Body of pancreas (tissue), 4 donors: ENCODE measurements at regions not wholly inside any gene's neighbourhood (a gene's known extent, or its start where the extent isn't known, plus 50 kb on each side); places are given as distances from the start of the nearest gene placed in this dataset.

Experiments used
- ATAC-seq: fragments of 150-250 bp; one replicate; pipeline ENCODE4 v1.9.1; 2016
- DNase-seq, 4 donors: peaks; one replicate each; pipeline ENCODE4 v3.0.0-alpha.2; 2019
- H3K27ac ChIP-seq, 4 donors: fragments of 200-600 bp; sonication (generic); 1 replicate in 3 of 4; 2 replicates in 1 of 4; pipeline versions ENCODE4 v1.5.1 to v1.6.1; 2016 to 2019; ENCODE audit warnings: mild to moderate bottlenecking in 1 of 4, mixed read lengths in 1 of 4, moderate library complexity in 1 of 4
- H3K27me3 ChIP-seq, 2 donors: fragments of 200-600 bp; sonication (generic); one replicate each; pipeline ENCODE4 v1.6.0; 2016; ENCODE audit warnings: mild to moderate bottlenecking in 1 of 2
- H3K36me3 ChIP-seq, 2 donors: fragments of 200-600 bp; sonication (generic); replicated peaks in 1 of 2; 2 replicates each; pipeline ENCODE4 v1.5.1; 2016; ENCODE audit warnings: low read depth in 2 of 2; ENCODE audit not compliant: insufficient read depth in 1 of 2
- H3K4me1 ChIP-seq: fragments of 200-600 bp; sonication (generic); one replicate; pipeline ENCODE4 v1.6.0; 2016
- H3K4me3 ChIP-seq, 2 donors: fragments of 200-600 bp; sonication (generic); 1 replicate in 1 of 2; 2 replicates in 1 of 2; pipeline ENCODE4 v1.5.1; 2016 to 2019
- H3K9me3 ChIP-seq, 3 donors: fragments of 200-600 bp; sonication (generic); 1 replicate in 2 of 3; 2 replicates in 1 of 3; pipeline ENCODE4 v1.5.1; 2016
- POLR2A ChIP-seq, 3 donors: fragments of 450-650 bp; IDR thresholded peaks; one replicate each; pipeline ENCODE4 v1.6.1; 2016; ENCODE audit warnings: antibody characterized with exemption in 3 of 3, mild to moderate bottlenecking in 2 of 3
- WGBS, 2 donors: methylation state at CpG; one replicate each; pipeline ENCODE4 v1.1.5; 2017; 5-methylcytosine and 5-hydroxymethylcytosine counted together
- intact Hi-C: fragments of 100-400 bp; cut with DNase I; formaldehyde crosslinking; loops from one replicate; pipeline ENCODE4 v1.15.1; 2023
- TF ChIP-seq, protein P1 (sequence below), 7 experiments: fragments of 450-650 bp in 4 of 7; fragments of 200-600 bp in 3 of 7; sonication (generic) in 3 of 7; IDR thresholded peaks; one replicate each; pipeline ENCODE4 v1.5.1; 2016 to 2019; ENCODE audit warnings: antibody characterized with exemption in 7 of 7

DNA sequence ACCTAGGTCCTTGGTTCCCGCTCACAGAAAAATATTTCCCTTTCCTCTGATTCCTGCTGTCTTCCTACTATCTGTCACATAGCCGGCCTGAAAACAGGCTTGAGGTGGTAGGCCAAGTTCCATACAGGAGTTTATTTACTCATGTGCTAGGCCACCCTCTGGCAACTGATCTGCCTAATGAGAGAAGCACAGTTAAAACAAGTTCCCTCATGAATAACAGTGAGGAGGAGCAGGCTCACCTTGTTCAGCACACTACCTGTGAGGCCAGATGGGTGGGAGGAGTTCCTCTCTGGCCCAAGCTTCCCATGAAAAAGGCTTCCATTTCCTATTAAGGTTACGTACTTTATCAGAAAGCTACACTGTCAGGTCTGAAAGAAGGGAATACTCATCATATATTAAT lies 206.0 kb downstream of the MYRFL start:
- intact Hi-C loops, result no loop called here
- H3K36me3 ChIP-seq, result no peaks in the 10 kb centered on the region
- TF ChIP-seq POLR2A (IDR thresholded peaks at IDR 0.05), result no peak
- TF ChIP-seq, protein P1, sequence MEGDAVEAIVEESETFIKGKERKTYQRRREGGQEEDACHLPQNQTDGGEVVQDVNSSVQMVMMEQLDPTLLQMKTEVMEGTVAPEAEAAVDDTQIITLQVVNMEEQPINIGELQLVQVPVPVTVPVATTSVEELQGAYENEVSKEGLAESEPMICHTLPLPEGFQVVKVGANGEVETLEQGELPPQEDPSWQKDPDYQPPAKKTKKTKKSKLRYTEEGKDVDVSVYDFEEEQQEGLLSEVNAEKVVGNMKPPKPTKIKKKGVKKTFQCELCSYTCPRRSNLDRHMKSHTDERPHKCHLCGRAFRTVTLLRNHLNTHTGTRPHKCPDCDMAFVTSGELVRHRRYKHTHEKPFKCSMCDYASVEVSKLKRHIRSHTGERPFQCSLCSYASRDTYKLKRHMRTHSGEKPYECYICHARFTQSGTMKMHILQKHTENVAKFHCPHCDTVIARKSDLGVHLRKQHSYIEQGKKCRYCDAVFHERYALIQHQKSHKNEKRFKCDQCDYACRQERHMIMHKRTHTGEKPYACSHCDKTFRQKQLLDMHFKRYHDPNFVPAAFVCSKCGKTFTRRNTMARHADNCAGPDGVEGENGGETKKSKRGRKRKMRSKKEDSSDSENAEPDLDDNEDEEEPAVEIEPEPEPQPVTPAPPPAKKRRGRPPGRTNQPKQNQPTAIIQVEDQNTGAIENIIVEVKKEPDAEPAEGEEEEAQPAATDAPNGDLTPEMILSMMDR (IDR thresholded peaks at IDR 0.05), result no peak
- ATAC-seq (no peak), DNase-seq (no peak)
- no peaks in the 10 kb centered on the region for H3K9me3 ChIP-seq
- H3K4me3 ChIP-seq, result no peak overlapping the region
- H3K27ac ChIP-seq, result no peak overlapping the region
- 56 to 71% methylated on average over 3 of the region's 3 CpGs for WGBS, 2 donors
- no peaks in the 10 kb centered on the region for H3K4me1 ChIP-seq
- H3K27me3 ChIP-seq, result no peaks in the 10 kb centered on the region

DNA sequence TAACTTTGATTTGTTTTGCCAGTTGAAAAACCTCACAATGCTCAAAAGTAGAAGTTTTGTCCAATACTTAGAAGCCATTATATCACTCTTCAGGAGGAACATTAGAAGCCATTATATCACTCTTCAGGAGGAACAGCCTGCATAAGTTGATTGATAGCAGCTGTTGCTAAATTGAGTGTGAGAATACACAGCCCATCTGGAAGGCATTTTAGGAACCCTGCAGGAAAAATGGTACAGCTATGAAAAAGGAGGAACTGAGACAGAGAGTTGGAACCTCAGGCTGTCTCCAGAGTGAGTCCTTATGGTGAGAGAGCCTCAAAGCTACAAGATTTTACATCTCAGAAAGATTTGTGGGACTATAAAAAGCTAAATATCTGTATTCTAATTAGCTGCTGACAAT lies 207.0 kb downstream of the MYRFL start:
- no peak for TF ChIP-seq POLR2A (IDR thresholded peaks at IDR 0.05)
- TF ChIP-seq, protein P1 (IDR thresholded peaks at IDR 0.05), result no peak
- ATAC-seq (no peak), DNase-seq (no peak)
- Histone ChIP-seq H3K4me3 (no peak overlapping the region), H3K9me3 (no peaks in the 10 kb centered on the region), H3K27me3 (no peaks in the 10 kb centered on the region), H3K27ac (no peak overlapping the region), H3K36me3 (no peaks in the 10 kb centered on the region), H3K4me1 (no peaks in the 10 kb centered on the region)
- intact Hi-C loops, result no loop called here

DNA sequence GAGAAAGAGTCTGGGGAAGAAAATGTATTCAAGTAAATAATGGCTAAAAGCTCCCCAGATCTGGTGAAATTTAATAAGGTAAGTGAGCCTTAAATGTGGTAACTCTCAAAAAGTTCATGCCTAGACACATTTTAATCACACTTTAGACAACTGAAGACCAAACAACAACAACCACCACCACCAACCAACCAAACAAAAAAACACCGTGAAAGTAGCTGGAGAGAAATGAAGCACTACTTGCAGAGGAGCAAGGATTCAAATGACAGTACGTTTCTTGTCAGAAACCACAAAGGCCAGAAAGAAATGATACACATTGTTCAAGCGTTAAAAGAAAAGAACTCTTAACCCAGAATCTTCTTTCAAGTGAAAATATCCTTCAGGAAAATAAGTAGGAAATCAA lies 208.3 kb downstream of the MYRFL start:
- no peak overlapping the region for H3K4me3 ChIP-seq
- no peaks in the 10 kb centered on the region for H3K9me3 ChIP-seq
- no peak for TF ChIP-seq POLR2A (IDR thresholded peaks at IDR 0.05)
- TF ChIP-seq, protein P1 (IDR thresholded peaks at IDR 0.05), result no peak
- H3K36me3 ChIP-seq, result no peaks in the 10 kb centered on the region
- no peaks in the 10 kb centered on the region for H3K4me1 ChIP-seq
- DNase-seq, result no peak
- no peaks in the 10 kb centered on the region for H3K27me3 ChIP-seq
- no peak for ATAC-seq
- H3K27ac ChIP-seq, result no peak overlapping the region
- intact Hi-C loops, result no loop called here
- WGBS, 2 donors, result 64 to 72% methylated on average over 3 of the region's 3 CpGs

DNA sequence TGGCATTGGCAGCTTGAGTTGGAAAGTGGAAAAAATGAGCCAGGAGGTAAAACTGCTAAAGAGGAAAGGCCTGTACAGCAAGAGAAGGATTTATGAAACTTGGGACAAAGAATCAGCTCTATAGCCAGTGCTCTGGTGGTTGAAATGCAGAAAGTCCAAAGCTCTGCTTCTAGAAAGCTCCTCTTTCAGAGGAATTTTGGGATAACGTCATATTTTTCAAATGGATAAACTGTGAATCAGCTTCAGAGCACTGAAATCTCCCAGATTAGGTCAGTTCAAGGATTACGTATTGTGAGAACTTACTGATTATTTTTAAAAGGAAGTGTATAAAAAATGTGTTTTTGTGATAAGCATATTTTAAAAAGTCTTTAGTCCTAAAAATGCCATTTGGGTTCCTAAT lies 203.1 kb upstream of the CNOT2 start:
- no peaks in the 10 kb centered on the region for H3K4me1 ChIP-seq
- no peaks in the 10 kb centered on the region for H3K27me3 ChIP-seq
- ATAC-seq (no peak), DNase-seq (no peak)
- WGBS, 2 donors, result 68 to 76% methylated on average over 2 of the region's 2 CpGs
- H3K27ac ChIP-seq, result no peak overlapping the region
- H3K9me3 ChIP-seq, result no peaks in the 10 kb centered on the region
- intact Hi-C loops, result no loop called here
- H3K4me3 ChIP-seq, result no peak overlapping the region
- TF ChIP-seq POLR2A (IDR thresholded peaks at IDR 0.05), result no peak
- TF ChIP-seq, protein P1 (IDR thresholded peaks at IDR 0.05), result no peak
- no peaks in the 10 kb centered on the region for H3K36me3 ChIP-seq

DNA sequence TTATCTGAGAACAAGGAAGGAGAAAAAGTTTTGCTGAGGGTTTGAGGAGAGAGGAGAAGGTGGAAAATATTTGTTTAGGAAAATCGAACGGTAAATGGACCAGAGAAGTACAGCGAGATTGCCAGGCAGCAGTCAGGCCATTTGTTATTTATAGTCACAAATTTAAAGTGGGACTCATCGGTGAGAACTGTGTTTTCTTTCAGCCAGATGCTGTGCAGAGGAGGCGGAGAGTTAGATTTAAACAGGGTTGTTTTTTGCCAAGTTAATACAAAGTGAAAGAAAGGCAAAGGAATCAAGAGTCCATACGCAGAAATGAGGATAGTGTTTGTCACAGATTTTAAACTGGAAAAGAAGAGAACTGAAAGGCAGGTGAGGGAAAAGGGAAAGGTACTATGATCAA lies 200.6 kb upstream of the CNOT2 start:
- no peaks in the 10 kb centered on the region for H3K4me1 ChIP-seq
- intact Hi-C loops, result no loop called here
- 50 to 66% methylated on average over 6 of the region's 6 CpGs for WGBS, 2 donors
- ATAC-seq (no peak), DNase-seq (no peak)
- no peaks in the 10 kb centered on the region for H3K9me3 ChIP-seq
- TF ChIP-seq POLR2A (IDR thresholded peaks at IDR 0.05), result no peak
- TF ChIP-seq, protein P1 (IDR thresholded peaks at IDR 0.05), result no peak
- H3K4me3 ChIP-seq, result no peak overlapping the region
- no peaks in the 10 kb centered on the region for H3K36me3 ChIP-seq
- no peaks in the 10 kb centered on the region for H3K27me3 ChIP-seq
- no peak overlapping the region for H3K27ac ChIP-seq
